ENCODE measurements at regions not wholly inside any gene's neighbourhood (a gene's known extent, or its start where the extent isn't known, plus 50 kb on each side); places are given as distances from the start of the nearest gene placed in this dataset.
"Not testable (repeated sequence)": the region's sequence is repeated elsewhere in the genome, so short reads cannot be mapped to it uniquely, and the experiment has no call there.

DNA sequence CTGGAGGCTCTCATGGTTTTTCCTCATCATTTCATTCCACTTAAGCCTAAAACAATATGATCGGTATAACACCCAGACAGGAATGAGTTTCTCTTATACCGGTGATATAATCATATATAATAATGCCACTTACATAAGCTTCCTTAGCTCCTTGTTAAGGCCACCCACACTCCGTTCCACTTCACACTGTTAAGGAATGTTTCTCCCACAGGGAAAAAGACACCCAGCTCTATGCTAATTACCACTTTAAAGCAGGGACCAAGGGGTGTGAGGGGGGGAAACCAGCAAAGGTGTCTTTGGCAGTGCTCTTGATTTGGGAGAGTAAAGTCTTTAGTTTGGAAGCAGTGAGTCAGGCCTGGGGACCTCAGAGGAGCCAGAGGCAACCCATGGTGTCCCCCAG, 245.4 kb downstream of the NPIPA7 start:
- DNase-seq: not testable (repeated sequence)

DNA sequence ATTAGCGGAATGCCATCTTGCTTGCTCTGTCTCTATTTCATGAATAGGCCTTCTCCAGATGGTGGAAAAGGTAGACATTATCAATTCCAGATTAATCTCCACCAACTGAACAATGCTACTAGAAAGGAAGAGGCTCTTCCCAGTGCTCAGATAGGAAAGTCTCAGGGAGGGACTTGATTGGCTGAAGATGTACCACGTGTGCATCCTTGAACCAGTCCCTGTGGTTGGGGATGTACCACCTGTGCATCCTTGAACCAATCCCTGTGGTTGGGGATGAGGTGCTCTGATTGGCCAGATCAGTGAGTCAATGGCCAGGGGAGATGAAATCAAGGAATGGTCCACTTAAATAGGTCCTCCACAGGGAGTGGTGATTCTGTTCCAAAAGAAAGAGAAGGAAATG, 246.2 kb downstream of the NPIPA7 start:
- DNase-seq: not testable (repeated sequence)

DNA sequence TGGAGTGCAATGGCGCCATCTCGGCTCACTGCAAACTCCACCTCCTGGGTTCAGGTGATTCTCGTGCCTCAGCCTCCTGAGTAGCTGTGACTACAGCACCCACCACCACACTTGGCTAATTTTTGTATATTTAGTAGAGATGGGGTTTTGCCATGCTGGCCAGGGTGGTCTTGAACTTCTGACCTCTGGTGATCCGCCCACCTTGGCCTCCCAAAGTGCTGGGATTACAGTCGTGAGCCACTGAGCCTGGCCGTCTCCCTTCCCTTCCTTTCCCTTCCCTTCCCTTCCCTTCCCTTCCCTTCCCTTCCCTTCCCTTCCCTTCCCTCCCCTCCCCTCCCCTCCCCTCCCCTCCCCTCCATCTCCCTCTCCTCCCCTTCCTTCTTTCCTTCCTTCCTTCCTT, 248.9 kb downstream of the NPIPA7 start:
- not testable (repeated sequence) for DNase-seq

- not testable (repeated sequence) for DNase-seq
Observed at GRCh38 chr16:16638231-16638630, 259.3 kb downstream of the NPIPA7 start.

GRCh38 chr16:16638714-16639113, 259.8 kb downstream of the NPIPA7 start:
- not testable (repeated sequence) for DNase-seq

DNA sequence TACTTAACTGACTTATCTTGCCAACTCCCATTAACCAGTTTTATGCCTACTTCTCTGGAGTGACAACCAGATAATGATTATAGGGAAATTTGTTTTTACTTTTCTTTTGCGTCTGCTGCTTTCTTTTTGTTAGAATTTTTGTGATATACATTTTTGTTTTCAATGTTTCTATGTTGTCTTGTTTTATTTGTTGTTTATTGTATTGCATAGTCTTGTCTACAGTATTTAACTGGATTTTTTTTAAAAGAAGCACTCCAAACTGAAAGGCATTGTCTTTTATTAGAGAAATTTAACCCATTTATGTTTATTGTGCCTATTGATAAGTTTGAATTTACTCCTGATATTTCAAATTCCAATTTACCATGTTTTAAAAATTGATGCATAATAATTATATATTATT, 264.9 kb downstream of the NPIPA7 start:
- DNase-seq: not testable (repeated sequence)

- DNase-seq: not testable (repeated sequence)
Observed at GRCh38 chr16:16648002-16648401, 269.1 kb downstream of the NPIPA7 start.

DNA sequence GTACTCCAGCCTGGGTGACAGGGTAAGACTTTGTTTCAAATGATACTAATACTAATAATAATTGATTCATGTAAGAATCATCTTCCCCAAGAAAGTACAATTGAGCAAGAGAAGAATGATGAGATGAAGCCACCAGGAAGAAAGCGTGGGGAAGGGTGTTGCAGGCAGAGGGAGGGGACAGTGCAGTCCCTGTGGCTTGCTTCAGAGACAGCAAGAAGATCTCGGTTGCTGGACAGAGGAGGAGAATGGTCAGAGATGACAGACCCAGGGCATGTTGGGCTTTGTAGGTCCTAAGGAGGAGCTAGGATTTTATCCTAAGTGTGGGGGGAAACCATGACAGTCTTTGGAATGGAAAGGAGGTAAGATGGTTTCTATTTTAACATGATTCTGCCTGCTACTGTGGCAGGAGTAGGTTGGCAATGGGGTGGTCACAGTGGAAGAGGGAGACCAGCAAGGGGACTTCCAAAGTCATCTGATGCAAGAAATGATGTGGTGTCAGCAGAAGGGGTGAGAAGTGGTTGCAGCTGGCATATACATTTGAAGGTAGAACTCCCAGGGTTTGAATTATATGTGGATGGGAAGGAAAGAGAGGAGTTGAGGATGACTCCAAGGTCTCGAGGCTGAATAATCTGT, 293.4 kb downstream of the NPIPA7 start:
- DNase-seq: not testable (repeated sequence)

- not testable (repeated sequence) for DNase-seq
Observed at GRCh38 chr16:16674820-16675219, 295.9 kb downstream of the NPIPA7 start.

DNA sequence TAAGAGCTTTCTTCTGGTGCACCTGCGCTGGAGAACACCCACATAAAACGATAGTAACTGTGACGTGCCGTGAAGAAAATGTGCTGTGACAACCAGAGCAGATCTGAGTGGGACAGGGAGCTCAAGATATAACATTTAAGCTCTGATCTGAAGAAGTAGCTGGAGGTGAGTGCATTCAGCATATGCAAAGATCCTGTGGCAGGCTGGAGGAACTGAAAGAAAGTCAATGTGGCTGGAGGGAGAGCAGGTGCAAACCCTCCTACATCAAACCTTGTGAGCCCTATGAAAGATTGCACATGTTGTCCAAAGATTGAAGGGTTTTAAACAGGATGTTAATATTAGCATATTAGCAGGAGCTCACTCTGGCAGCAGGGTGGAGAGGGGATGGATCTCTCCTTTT, 342.9 kb downstream of the NPIPA7 start:
- not testable (repeated sequence) for DNase-seq

GRCh38 chr16:16722666-16723065, 343.7 kb downstream of the NPIPA7 start:
- not testable (repeated sequence) for DNase-seq

- DNase-seq: not testable (repeated sequence)
Observed at GRCh38 chr16:16723819-16724519, 345.0 kb downstream of the NPIPA7 start.

- not testable (repeated sequence) for DNase-seq
Observed at GRCh38 chr16:16727048-16727447, 348.1 kb downstream of the NPIPA7 start.

GRCh38 chr16:16742573-16742972, 363.6 kb downstream of the NPIPA7 start:
- DNase-seq: not testable (repeated sequence)

DNA sequence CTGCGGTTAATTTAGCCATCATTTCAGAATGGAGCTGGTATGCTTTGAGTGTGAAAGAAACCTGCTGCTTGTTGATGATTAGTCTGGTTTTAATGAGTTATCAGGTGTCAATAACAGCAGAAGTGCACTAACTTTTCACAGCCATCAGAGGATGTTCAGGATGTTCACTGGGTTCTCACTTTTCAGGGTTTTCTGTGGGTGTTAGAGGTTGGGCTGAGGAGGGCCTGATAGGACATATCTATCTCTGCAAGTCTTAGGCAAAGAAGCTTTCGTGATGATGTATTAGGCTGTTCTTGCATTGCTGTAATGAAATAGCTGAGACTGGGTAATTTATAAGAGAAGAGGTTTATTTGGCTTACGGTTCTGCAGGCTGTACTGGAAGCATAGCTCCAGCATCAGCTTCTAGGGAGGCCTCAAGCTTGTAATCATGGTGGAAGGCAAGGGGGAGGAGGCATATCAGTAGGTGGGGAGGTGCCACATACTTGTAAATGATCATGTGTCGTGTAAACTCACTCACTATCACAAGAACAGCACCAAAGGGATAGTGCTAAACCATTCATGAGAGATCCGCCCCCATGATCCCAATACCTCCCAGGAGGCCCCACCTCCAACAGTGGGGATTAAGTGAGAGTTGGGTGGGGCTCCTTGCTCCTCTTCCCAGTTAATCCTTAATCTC, 376.2 kb downstream of the NPIPA7 start:
- DNase-seq: not testable (repeated sequence)

DNA sequence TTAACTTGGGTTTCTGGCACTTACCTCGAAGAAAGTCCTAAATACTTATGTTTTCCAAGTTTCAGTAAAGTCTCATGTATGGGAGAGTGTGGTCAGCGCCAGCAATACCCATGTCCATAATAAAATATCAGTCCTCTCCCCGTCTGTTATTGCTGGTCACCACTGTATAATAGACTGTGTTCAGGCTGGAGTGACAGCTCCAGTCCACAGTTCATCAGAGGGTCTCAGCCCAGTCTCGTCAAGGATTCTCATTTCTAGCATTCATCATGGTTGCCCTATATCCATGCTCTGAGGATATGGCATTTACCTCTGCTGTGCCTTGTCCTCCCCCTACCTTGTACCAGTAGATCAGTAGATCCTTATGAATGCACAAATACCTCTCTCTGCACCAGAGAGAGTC, 384.5 kb downstream of the NPIPA7 start:
- DNase-seq: no peak

DNA sequence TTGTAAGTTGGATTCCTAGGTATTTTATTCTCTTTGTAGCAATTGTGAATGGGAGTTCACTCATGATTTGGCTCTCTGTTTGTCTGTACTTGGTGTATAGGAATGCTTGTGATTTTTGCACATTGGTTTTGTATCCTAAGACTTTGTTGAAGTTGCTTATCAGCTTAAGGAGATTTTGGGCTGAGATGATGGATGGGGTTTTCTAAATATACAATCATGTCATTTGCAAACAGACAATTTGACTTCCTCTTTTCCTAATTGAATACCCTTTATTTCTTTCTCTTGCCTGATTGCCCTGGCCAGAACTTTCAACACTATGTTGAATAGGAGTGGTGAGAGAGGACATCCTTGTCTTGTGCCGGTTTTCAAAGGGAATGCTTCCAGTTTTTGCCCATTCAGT, 391.8 kb downstream of the NPIPA7 start:
- not testable (repeated sequence) for DNase-seq

DNA sequence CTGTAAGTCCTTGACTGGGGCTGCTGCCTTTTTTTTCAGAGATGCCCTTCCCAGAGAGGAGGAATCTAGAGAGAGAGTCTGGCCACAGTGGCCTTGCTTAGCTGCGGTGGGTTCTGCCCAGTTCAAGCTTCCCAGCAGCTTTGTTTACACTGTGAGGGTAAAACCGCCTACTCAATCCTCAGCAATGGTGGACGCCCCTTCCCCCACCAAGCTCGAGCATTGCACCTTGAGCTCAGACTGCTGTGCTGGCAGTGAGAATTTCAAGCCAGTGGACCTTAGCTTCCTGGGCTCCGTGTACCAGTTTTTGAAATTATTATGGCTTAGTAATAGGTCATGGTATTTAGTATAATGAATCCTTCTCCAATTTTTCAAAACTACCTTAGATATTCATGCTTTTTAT, 395.4 kb downstream of the NPIPA7 start:
- DNase-seq: no peak

DNA sequence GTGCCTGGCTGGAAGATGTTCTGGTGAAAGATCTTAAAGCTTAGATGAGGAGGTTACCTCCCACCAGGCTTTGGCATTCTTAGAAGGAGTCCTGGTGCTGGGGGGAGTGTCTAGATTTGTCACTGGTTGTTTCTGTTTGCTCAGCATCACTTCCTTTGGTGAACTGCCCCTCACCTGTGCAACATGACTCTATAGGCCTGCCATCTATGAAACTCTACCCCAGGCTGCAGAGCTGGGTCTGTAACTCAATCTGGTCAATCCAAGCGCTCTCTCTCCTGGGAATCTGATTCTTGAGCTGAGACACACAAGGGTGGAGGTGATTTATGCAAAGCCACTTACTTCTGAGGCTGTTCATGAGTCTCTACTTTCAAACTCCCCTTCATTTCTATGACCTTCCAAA, 399.4 kb downstream of the NPIPA7 start:
- no peak for DNase-seq

DNA sequence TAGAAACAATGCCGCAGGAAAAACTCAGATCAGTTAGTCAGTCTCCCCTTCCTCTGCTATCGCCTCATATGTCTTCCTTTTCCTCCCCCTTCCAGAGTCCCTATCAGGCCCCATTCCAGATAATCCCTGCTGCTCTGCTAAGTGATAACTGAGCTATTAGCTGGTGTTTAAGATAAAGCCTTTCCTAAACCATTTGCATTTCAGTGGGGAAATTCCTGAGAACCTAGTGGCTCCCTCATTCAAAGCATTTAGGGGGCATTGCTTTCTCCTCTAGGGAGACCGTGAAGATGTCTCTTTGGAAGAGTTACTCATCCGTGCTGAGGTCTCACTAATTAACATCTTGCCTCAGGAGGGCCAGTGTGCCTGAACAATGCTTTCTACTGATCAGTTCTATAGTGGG, 401.6 kb downstream of the NPIPA7 start:
- DNase-seq: no peak

- DNase-seq: no peak
Observed at GRCh38 chr16:16782153-16782552, 403.2 kb downstream of the NPIPA7 start.

GRCh38 chr16:16788004-16788403, 409.1 kb downstream of the NPIPA7 start:
- DNase-seq: no peak

DNA sequence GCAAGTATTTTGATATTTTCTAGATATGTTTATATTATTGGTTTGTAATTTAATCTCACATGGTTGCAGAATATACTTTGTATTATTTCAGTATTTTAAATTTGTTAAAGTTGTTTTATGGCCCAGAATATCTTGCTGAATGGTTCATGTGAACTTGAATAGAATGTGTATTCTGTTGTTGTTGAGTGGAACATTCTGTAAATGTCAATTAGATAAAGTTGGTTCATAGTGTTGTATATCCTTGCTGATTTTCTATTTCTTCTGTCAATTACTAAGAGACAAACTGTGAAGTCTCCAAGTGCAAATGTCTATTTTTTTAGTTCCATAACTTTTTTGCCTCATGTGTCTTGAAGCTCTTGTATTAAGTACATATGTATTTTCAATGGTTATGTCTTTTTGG, 411.7 kb downstream of the NPIPA7 start:
- DNase-seq: no peak

GRCh38 chr16:16791051-16791450, 412.1 kb downstream of the NPIPA7 start:
- DNase-seq: no peak

Data from activated T-cell treated with anti-CD3 and anti-CD28 coated beads for 4 hours (primary cell).